GM18505 (cell line): ENCODE measurements at regions not wholly inside any gene's neighbourhood (a gene's known extent, or its start where the extent isn't known, plus 50 kb on each side); places are given as distances from the start of the nearest gene placed in this dataset.

ENCODE experiments used
- ATAC-seq: cut with Tn5 transposase; IDR thresholded peaks from one replicate; pipeline ENCODE4 v1.9.1; 2021; ENCODE audit not compliant: unreplicated experiment
- POLR2A ChIP-seq: IDR thresholded peaks from 4 replicates; pipeline ENCODE4 v1.6.1; 2011; ENCODE audit warnings: borderline replicate concordance; ENCODE audit not compliant: insufficient read depth, insufficient read length; ENCODE audit errors: extremely low read depth

- ATAC-seq, result no peak
- TF ChIP-seq POLR2A, result no peak
Observed at GRCh38 chr1:175877939-175878737, 134.7 kb upstream of the TNR start.

GRCh38 chr1:175875556-175875955 lies 132.2 kb upstream of the TNR start:
- TF ChIP-seq POLR2A, result no peak
- ATAC-seq, result no peak

- no peak for ATAC-seq
- no peak for TF ChIP-seq POLR2A
Observed at GRCh38 chr1:175874081-175874480, 130.7 kb upstream of the TNR start.

GRCh38 chr1:175873290-175873935 lies 130.0 kb upstream of the TNR start:
- ATAC-seq, result peak; percentile 66
- no peak for TF ChIP-seq POLR2A

- TF ChIP-seq POLR2A, result no peak
- no peak for ATAC-seq
Observed at GRCh38 chr1:175872588-175872987, 129.2 kb upstream of the TNR start.

GRCh38 chr1:175871647-175872046 lies 128.3 kb upstream of the TNR start:
- no peak for ATAC-seq

GRCh38 chr1:175870217-175870616 lies 126.8 kb upstream of the TNR start:
- ATAC-seq, result no peak
- TF ChIP-seq POLR2A, result no peak

More at GRCh38 chr1:175871647-175872046, 128.3 kb upstream of the TNR start:
- no peak for TF ChIP-seq POLR2A

- TF ChIP-seq POLR2A, result no peak
- no peak for ATAC-seq
Observed at GRCh38 chr1:175866776-175867175, 123.4 kb upstream of the TNR start.

GRCh38 chr1:175865041-175865766 lies 121.8 kb upstream of the TNR start:
- ATAC-seq, result no peak
- TF ChIP-seq POLR2A, result no peak

GRCh38 chr1:175864625-175865024 lies 121.2 kb upstream of the TNR start:
- no peak for TF ChIP-seq POLR2A
- ATAC-seq, result no peak

GRCh38 chr1:175864183-175864582 lies 120.8 kb upstream of the TNR start:
- ATAC-seq, result no peak
- TF ChIP-seq POLR2A, result no peak

GRCh38 chr1:175863299-175864050 lies 120.1 kb upstream of the TNR start:
- no peak for TF ChIP-seq POLR2A
- no peak for ATAC-seq

GRCh38 chr1:175862408-175862807 lies 119.0 kb upstream of the TNR start:
- ATAC-seq, result no peak
- TF ChIP-seq POLR2A, result no peak

- no peak for TF ChIP-seq POLR2A
- ATAC-seq, result no peak
Observed at GRCh38 chr1:175861626-175862367, 118.4 kb upstream of the TNR start.
